ENCODE measurements at regions not wholly inside any gene's neighbourhood (a gene's known extent, or its start where the extent isn't known, plus 50 kb on each side); places are given as distances from the start of the nearest gene placed in this dataset.

DNA sequence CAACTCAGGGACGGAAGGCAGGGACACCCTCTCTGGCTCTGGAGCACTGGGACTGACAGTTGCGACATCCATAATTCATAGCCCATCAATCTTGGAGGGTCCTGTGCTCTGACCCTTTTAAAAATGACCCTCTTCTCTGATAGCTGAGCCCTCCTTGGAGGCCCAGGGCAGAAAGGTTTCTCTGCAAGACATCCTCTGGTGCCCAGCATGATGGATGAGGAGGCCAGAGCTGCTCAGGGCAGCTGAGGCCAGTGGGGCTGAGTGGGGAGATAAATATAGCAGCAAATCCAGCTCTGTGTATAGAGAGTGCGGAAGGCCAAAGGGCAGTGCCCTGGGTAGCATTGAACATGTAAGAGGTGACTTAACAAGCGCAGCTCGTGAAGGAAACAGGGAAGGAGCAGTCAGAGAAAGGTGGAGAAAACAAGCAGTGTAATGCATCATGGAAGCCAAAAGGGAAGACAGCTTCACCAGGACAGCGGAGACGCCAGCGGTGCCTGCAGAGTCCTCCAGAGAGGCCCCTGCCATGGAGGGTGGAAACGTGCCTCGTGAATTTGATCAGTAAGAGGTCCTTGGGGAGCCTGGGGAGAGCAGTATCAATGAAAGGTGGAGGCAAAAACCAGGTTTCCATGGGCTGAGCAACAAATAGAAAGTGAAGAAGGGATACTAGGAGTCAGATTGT, 50.4 kb upstream of the FMOD start:
- Histone ChIP-seq H3K4me3 (no peak overlapping the region), H3K4me1 (peaks cover 0 to 41% (median 32%) of the 10 kb centered on the region in 4 donors), H3K9me3 (no peaks in the 10 kb centered on the region), H3K27ac (peak overlapping the region in 3 of 4 donors; percentile 60 to 88 (median 70)), H3K27me3 (no peaks in the 10 kb centered on the region), H3K36me3 (no peaks in the 10 kb centered on the region)
- intact Hi-C loops (cut with DNase I), result no loop called here
- no peak for TF ChIP-seq EP300 (IDR thresholded peaks at IDR 0.05)
- TF ChIP-seq POLR2A (IDR thresholded peaks at IDR 0.05), result no peak
- TF ChIP-seq POLR2AphosphoS5 (IDR thresholded peaks at IDR 0.05), result no peak
- TF ChIP-seq, protein P1, sequence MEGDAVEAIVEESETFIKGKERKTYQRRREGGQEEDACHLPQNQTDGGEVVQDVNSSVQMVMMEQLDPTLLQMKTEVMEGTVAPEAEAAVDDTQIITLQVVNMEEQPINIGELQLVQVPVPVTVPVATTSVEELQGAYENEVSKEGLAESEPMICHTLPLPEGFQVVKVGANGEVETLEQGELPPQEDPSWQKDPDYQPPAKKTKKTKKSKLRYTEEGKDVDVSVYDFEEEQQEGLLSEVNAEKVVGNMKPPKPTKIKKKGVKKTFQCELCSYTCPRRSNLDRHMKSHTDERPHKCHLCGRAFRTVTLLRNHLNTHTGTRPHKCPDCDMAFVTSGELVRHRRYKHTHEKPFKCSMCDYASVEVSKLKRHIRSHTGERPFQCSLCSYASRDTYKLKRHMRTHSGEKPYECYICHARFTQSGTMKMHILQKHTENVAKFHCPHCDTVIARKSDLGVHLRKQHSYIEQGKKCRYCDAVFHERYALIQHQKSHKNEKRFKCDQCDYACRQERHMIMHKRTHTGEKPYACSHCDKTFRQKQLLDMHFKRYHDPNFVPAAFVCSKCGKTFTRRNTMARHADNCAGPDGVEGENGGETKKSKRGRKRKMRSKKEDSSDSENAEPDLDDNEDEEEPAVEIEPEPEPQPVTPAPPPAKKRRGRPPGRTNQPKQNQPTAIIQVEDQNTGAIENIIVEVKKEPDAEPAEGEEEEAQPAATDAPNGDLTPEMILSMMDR (IDR thresholded peaks at IDR 0.05), result no peak
- DNase-seq, result no peak
- 90 to 93% methylated on average over 10 of the region's 10 CpGs for WGBS, 2 donors

DNA sequence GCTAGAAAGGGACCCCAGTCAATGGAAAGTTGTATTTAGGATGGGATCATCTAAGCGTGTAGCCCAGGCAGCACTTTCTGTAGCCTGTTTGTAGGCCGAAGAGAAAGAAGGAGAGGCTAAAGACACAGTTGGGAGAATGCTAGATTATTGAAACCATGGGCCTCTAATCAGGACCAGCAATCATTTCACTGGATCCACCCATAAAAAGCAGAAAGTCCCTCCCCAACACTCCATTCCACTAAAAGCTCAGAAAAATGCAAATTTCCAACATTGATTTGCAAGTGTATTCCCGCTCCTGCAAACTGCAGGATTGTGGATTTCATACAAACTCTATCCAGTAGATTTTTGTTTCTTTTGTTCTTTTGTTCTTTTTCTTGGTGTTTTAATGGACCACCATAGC, 51.2 kb upstream of the FMOD start:
- intact Hi-C loops (cut with DNase I), result no loop called here
- Histone ChIP-seq H3K27me3 (no peaks in the 10 kb centered on the region), H3K27ac (peak overlapping the region; percentile 60 to 88 (median 75)), H3K4me1 (peaks cover 0 to 49% (median 40%) of the 10 kb centered on the region in 4 donors), H3K9me3 (no peaks in the 10 kb centered on the region), H3K36me3 (no peaks in the 10 kb centered on the region), H3K4me3 (no peak overlapping the region)
- TF ChIP-seq EP300 (IDR thresholded peaks at IDR 0.05) (no peak), POLR2AphosphoS5 (IDR thresholded peaks at IDR 0.05) (no peak), POLR2A (IDR thresholded peaks at IDR 0.05) (no peak)
- TF ChIP-seq, protein P1 (IDR thresholded peaks at IDR 0.05), result no peak
- WGBS, 2 donors, result 74 to 93% methylated on average over 3 of the region's 3 CpGs
- DNase-seq, result no peak

GRCh38 chr1:203402629-203403337, 51.9 kb upstream of the FMOD start:
- Histone ChIP-seq H3K4me1 (peaks cover 0 to 55% (median 46%) of the 10 kb centered on the region in 4 donors), H3K9me3 (no peaks in the 10 kb centered on the region), H3K27me3 (no peaks in the 10 kb centered on the region), H3K27ac (peak overlapping the region; percentile 60 to 88 (median 75)), H3K36me3 (no peaks in the 10 kb centered on the region), H3K4me3 (no peak overlapping the region)
- 54 to 78% methylated on average over 6 of the region's 6 CpGs for WGBS, 2 donors
- DNase-seq, result peak; percentile 72
- TF ChIP-seq EP300 (IDR thresholded peaks at IDR 0.05) (peak in 3 of 4 donors; percentile 29 to 48 (median 40)), POLR2AphosphoS5 (IDR thresholded peaks at IDR 0.05) (peak; percentile 63 to 84 (median 74)), POLR2A (IDR thresholded peaks at IDR 0.05) (no peak)
- intact Hi-C loops (cut with DNase I), result no loop called here

GRCh38 chr1:203403586-203403985, 52.7 kb upstream of the FMOD start:
- Histone ChIP-seq H3K4me3 (no peak overlapping the region), H3K27me3 (no peaks in the 10 kb centered on the region), H3K9me3 (no peaks in the 10 kb centered on the region), H3K36me3 (no peaks in the 10 kb centered on the region), H3K27ac (peak overlapping the region; percentile 60 to 88 (median 75)), H3K4me1 (peaks cover 0 to 63% (median 54%) of the 10 kb centered on the region in 4 donors)
- TF ChIP-seq POLR2AphosphoS5 (IDR thresholded peaks at IDR 0.05) (no peak), EP300 (IDR thresholded peaks at IDR 0.05) (no peak), POLR2A (IDR thresholded peaks at IDR 0.05) (no peak)
- WGBS, 2 donors, result 73 to 88% methylated on average over 5 of the region's 5 CpGs
- DNase-seq, result no peak
- intact Hi-C loops (cut with DNase I), result no loop called here

- 88 to 95% methylated on average over 3 of the region's 3 CpGs for WGBS, 2 donors
- H3K4me1 ChIP-seq, result peaks cover 0 to 73% (median 64%) of the 10 kb centered on the region in 4 donors
- intact Hi-C loops (cut with DNase I), result no loop called here
- TF ChIP-seq POLR2AphosphoS5 (IDR thresholded peaks at IDR 0.05), result no peak
- no peak for TF ChIP-seq EP300 (IDR thresholded peaks at IDR 0.05)
- TF ChIP-seq, protein P1 (IDR thresholded peaks at IDR 0.05), result no peak
- TF ChIP-seq POLR2A (IDR thresholded peaks at IDR 0.05), result no peak
- no peaks in the 10 kb centered on the region for H3K36me3 ChIP-seq
- H3K4me3 ChIP-seq, result no peak overlapping the region
- DNase-seq, result no peak
- no peaks in the 10 kb centered on the region for H3K9me3 ChIP-seq
- H3K27me3 ChIP-seq, result no peaks in the 10 kb centered on the region
- peak overlapping the region; percentile 76 to 90 (median 84) for H3K27ac ChIP-seq
These were observed 53.6 kb upstream of the FMOD start for GRCh38 chr1:203404546-203404945.
